Putamen (tissue), 1 donor: ENCODE measurements at regions not wholly inside any gene's neighbourhood (a gene's known extent, or its start where the extent isn't known, plus 50 kb on each side); places are given as distances from the start of the nearest gene placed in this dataset.
"Not testable (repeated sequence)": the region's sequence is repeated elsewhere in the genome, so short reads cannot be mapped to it uniquely, and the experiment has no call there.

Source experiments
- DNase-seq: peaks from one replicate; pipeline ENCODE4 v3.0.0-alpha.2; 2016; ENCODE audit warnings: low spot score

GRCh38 chrX:1903236-1903935 lies 288.5 kb downstream of the ASMT start:
- DNase-seq = no peak

DNA sequence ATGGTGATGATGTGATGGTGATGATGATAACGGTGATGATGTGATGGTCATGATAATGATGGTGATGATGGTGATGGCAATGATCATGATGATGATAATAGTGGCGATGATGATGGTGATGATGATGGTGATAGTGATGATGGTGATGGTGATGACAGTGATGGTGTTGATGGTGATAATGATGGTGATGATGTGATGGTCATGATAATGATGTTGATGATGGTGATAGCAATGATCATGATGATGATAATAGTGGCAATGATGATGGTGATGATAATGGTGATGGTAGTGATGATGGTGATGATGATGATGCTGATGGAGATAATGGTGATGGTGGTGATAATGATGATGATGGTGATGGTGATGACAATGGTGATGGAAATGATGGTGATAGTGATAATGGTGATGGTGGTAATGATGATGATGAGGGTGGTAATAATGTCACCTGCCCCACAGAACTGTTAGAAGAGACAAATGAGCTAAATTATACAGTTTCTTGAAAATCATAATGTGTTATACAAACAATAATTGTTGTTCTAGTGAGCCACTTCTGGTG lies 289.9 kb downstream of the ASMT start:
- no peak for DNase-seq

DNA sequence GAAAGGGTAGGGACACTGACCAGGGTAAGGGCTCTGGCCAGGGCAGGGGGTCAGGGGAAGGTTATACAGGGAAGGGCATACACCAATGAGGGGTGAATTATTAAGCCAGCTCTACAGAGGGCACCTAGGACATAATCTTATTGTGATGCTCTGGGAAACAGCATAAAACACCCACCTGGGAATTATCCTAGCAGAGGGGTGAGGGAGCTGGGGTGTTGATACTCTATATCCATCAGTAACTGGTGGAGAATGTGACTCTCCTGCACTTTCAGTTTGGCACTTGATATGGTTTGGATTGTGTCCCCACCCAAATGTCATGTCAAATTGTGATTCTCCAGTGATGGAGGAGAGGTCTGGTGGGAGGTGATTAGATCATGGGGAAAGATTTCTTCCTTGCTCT lies 291.2 kb downstream of the ASMT start:
- no peak for DNase-seq

DNA sequence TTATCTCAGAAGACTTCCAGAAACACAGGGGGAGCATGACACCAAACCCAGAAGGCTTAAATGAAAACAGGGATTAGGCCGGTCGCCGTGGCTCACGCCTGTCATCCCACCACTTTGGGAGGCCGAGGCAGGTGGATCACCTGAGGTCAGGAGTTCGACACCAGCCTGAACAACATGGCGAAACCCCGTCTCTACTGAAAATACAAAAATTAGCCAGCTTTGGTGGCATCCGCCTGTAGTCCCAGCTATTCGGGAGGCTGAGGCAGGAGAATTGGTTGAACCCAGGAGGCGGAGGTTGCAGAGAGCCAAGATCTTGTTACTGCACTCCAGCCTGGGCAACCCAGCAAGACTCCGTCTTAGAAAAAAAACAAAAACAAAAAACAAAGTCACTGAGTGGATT lies 294.1 kb downstream of the ASMT start:
- not testable (repeated sequence) for DNase-seq

GRCh38 chrX:1909419-1910206 lies 294.8 kb downstream of the ASMT start:
- no peak for DNase-seq

- no peak for DNase-seq
Measured at GRCh38 chrX:1910207-1910470, 295.3 kb downstream of the ASMT start.

DNA sequence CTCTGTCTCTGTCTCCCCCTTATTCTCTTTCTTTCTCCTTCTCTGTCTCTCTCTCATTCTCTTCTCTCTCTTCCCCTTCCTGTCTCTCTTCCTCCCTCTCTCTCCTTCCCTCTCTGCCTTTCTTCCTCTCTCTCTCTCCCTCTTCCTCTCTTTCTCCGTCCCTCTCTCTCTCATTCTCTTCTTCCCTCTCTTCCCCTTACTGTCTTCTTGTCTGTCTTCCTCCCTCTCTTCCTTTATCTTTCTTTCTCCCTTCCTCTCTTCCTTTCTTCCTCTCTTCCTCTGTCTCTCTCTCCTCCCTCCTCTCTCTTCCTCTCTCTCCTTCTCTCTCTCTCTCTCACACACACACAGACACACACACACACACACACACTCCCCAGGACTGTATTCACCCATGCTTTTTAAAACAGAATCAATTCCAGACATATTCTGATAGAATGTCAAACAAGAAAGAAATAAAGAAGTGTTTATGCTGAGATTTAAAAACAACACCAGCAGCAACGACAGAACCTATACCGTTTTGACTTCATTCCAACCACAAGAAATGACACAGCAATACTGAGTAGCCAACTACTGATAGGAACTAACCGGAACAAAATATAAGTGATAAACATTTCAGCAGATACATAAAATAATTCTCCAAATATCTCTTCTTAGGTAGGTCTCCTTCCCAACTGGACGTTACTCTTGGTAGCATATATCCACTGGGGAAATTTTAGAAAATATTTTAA lies 296.7 kb downstream of the ASMT start:
- DNase-seq = no peak

DNA sequence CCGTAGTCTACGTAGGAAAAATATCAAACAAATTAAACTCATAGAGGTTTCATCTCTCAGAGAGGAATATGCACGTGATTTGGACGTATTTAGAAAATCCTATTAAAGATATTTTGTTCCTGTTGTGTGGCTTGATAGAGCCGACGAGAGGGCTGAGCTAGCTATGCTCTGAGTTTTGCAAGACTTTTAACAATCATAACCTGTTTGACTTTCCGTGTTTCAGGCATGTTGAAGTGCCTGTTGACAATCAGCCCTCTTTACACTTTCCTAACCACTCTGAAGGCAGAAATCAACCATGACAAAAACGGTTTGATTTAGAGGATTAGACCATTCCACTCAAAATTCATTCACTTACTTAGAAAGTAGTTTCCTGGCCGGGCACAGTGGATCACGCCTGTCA lies 297.3 kb downstream of the ASMT start:
- DNase-seq = no peak

DNA sequence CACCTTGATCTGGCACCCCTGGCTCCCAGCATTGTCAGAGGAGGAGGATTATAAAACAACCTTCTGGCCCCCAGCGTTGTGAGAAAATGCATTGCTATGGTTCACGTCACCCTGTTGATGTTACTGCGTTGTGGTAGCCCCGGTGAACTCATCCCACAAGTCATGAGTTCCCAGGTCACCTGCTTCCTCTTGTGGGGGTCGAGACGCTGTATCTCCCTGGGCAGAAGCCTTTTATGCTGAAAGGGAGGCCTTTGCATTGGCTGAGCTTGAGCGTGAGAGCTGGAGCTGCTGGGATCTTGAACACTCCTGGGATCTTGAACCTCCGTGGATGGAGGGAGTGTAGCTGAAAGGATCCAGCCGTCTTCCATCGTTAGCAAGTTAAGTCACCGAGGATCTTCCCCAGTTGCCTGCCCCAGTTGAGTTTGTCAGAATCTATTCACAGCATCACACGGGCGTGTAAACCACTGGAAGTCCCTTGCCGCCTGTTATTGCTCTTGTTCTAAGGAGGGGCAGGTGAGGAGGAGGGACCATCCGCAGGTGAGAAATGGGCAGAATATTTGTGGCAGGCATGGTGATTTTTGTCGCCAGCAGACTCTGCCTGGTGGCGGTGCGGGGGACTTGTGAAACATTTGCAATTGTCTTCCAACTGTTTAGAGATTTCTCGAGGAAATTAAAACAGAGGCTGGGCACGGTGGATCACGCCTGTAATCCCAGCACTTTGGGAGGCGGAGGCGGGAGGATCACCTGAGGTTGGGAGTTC lies 299.9 kb downstream of the ASMT start:
- no peak for DNase-seq

DNA sequence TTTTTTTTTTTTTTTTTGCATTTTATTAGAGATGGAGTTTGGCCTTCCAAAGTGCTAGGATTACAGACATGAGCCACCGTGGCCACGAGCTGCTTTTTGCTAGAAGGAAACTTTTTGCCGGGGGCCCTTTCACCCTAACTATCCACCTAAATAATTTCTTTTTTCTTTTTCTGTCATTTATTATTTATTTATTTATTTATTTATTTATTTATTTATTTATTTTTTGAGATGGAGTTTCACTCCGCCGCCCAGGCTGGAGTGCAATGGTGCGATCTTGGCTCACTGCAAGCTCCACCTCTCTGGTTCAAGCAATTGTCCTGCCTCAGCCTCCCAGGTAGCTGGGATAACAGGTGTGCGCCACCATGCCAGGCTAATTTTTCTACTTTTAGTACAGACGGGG lies 303.9 kb downstream of the ASMT start:
- DNase-seq = no peak

DNA sequence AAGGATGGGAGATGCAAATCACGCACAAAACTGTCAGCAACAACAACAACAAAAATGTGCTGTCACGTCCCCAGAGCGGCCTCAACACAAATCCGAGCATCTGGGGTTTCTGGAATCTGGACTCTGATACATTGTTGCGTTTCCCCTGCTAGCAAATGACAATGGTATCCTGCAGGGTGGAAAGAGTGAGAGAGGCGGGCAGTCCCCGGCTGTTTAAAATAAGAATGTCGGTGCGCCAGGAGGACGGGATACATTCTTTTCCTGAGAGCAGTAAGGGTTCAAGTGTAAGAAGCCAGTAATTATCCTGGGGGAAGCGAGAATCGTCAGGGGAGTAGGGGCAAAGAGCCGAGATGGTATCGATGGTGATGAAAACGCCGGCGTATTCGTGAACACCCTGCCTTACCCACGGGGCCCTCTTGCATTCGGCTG lies 310.2 kb downstream of the ASMT start:
- no peak for DNase-seq

- no peak for DNase-seq
Measured at GRCh38 chrX:1928805-1929204, 313.9 kb downstream of the ASMT start.

DNA sequence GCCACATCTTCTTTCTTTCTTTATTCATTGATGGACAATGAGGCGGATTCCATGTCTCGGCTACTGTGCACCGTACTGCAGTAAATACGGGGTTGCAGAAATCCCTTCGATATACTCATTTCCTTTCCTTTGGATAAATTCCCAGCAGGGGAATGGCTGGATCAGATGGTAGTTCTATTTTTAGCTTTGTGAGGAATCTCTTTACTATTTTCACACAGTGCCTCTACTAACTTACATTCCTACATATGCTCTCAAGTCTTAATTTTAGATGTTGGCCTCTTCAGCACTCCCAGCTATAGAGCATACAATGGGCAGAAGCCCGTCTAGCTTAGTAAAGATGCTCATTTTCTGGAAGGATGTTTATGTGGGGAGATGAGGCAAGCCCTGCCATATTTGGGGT lies 317.4 kb downstream of the ASMT start:
- no peak for DNase-seq

- DNase-seq = no peak
Measured at GRCh38 chrX:1933964-1934363, 319.1 kb downstream of the ASMT start.

DNA sequence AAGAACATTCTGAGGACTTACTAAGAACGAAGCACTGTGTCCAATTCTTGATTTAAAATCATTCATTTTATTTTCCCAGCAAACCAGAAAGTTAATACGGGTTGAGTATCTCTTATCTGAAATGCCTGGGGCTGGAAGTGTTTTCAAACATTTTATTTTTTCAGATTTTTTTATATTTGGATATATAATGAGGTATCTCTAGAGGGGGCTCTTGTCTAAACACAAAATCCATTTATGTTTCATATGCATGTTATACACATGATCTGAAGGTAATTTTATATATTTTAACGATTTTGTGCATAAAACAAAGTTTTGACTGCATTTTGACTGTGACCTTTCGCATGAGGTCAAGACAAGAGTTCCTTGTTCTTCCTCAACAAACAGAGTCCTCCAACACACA lies 320.9 kb downstream of the ASMT start:
- no peak for DNase-seq

GRCh38 chrX:1938190-1938589 lies 323.3 kb downstream of the ASMT start:
- DNase-seq = no peak

DNA sequence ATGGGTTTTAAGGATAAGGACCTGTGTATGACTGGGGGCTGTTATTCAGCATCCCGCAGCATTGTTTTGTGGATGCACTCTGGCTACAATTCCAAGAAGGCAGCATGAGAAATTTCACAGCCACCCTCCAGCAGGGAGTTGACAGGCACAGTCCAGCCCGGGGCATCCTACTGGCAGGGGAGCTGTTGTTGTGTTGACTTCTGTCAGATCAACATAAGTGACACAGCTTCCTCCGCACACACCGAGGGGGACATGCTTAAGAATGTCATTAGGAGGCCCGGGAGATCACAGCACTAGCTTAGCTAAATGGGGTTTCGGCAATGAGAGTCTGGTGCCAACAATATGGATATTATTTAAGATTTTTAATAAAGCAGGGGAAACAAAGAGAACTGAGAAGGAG lies 326.5 kb downstream of the ASMT start:
- DNase-seq = no peak

DNA sequence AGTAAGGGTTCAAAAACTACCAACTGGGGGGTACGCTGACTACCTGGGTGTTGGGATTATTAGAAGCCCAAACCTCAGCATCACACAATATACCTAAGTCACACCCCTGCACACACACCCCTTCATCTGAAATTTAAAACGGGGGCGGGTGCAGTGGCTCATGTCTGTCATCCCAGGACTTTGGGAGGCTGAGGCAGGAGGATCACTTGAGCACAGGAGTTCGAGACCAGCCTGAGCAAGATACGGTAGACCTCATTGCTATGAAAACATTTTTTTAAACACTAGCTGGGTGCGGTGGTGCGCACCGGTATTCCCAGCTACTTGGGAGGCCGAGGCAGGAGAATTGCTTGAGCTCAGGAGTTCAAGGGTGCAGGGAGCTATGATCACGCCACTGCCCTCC lies 331.0 kb downstream of the ASMT start:
- DNase-seq = no peak

GRCh38 chrX:1946974-1947373 lies 332.1 kb downstream of the ASMT start:
- DNase-seq = no peak
